HG03342 (cell line): ENCODE measurements at regions not wholly inside any gene's neighbourhood (a gene's known extent, or its start where the extent isn't known, plus 50 kb on each side); places are given as distances from the start of the nearest gene placed in this dataset.
"Not testable (repeated sequence)": the region's sequence is repeated elsewhere in the genome, so short reads cannot be mapped to it uniquely, and the experiment has no call there.

Experiments used
- ATAC-seq: cut with Tn5 transposase; IDR thresholded peaks from one replicate; pipeline ENCODE4 v1.9.1; 2021; ENCODE audit warnings: mild to moderate bottlenecking, moderate library complexity; ENCODE audit not compliant: unreplicated experiment

- ATAC-seq, result no peak
Observed at GRCh38 chr5:102554082-102554481, 55.3 kb upstream of the SLCO6A1 start.

- ATAC-seq, result no peak
Observed at GRCh38 chr5:102554728-102555127, 55.9 kb upstream of the SLCO6A1 start.

- peak; percentile 87 for ATAC-seq
Observed at GRCh38 chr5:102561894-102562760, 63.3 kb upstream of the SLCO6A1 start.

- no peak for ATAC-seq
Observed at GRCh38 chr5:102570747-102571146, 71.9 kb upstream of the SLCO6A1 start.

- ATAC-seq, result no peak
Observed at GRCh38 chr5:102578362-102578761, 79.6 kb upstream of the SLCO6A1 start.

- ATAC-seq, result no peak
Observed at GRCh38 chr5:102579379-102579778, 80.6 kb upstream of the SLCO6A1 start.

- ATAC-seq, result no peak
Observed at GRCh38 chr5:102581011-102581410, 82.2 kb upstream of the SLCO6A1 start.

- no peak for ATAC-seq
Observed at GRCh38 chr5:102582696-102583095, 83.9 kb upstream of the SLCO6A1 start.

- ATAC-seq, result no peak
Observed at GRCh38 chr5:102583276-102584124, 84.7 kb upstream of the SLCO6A1 start.

- ATAC-seq, result no peak
Observed at GRCh38 chr5:102589661-102590060, 90.9 kb upstream of the SLCO6A1 start.

GRCh38 chr5:102590467-102590866, 91.7 kb upstream of the SLCO6A1 start:
- ATAC-seq, result no peak

- peak; percentile 72 for ATAC-seq
Observed at GRCh38 chr5:102591650-102592049, 92.8 kb upstream of the SLCO6A1 start.

- ATAC-seq, result not testable (repeated sequence)
Observed at GRCh38 chr5:102592586-102592985, 93.8 kb upstream of the SLCO6A1 start.

GRCh38 chr5:102594192-102594591, 95.4 kb upstream of the SLCO6A1 start:
- ATAC-seq, result no peak

- no peak for ATAC-seq
Observed at GRCh38 chr5:102595332-102595731, 96.5 kb upstream of the SLCO6A1 start.

GRCh38 chr5:102596113-102596512, 97.3 kb upstream of the SLCO6A1 start:
- ATAC-seq, result peak; percentile 56

GRCh38 chr5:102596951-102597350, 98.2 kb upstream of the SLCO6A1 start:
- ATAC-seq, result no peak

- no peak for ATAC-seq
Observed at GRCh38 chr5:102599289-102599688, 100.5 kb upstream of the SLCO6A1 start.

GRCh38 chr5:102600964-102601363, 102.2 kb upstream of the SLCO6A1 start:
- ATAC-seq, result no peak

GRCh38 chr5:102603670-102604069, 104.9 kb upstream of the SLCO6A1 start:
- no peak for ATAC-seq

- no peak for ATAC-seq
Observed at GRCh38 chr5:102608414-102608813, 109.6 kb upstream of the SLCO6A1 start.

GRCh38 chr5:102611312-102611711, 112.5 kb upstream of the SLCO6A1 start:
- no peak for ATAC-seq
